GM21723 (cell line): ENCODE measurements at regions not wholly inside any gene's neighbourhood (a gene's known extent, or its start where the extent isn't known, plus 50 kb on each side); places are given as distances from the start of the nearest gene placed in this dataset.

ENCODE experiments used
- ATAC-seq: cut with Tn5 transposase; IDR thresholded peaks from one replicate; pipeline ENCODE4 v1.9.1; 2021; ENCODE audit warnings: mild to moderate bottlenecking, moderate library complexity; ENCODE audit not compliant: unreplicated experiment

DNA sequence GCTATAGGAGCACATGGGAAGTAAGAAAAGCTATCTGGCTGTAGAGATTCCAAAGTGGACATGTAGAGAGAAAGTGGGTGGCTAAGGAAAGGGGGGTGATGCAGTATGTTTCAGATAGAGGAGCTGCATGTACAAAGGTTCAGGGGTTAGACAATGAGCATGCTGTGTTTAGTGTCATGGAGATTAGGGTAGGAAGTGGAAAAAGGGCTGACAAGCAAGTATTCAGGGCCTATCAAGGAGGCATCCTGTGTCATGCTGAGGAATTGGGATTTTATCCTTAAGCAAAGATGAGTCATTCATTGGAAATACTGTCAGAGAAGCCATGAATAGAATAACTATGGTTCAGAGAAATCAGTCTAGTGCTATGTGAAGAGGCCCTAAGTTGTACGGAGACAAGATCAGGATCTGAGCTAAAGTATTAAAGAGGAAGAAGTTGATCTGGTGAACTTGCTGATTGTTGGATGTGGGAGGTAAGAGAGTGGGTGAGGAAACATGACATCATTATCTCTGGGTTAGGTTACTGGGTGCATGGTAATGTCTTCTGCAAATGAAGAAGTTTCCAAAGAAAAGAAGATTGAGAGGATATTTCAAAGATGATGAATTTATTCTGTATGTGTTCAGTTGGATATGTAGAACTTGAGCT lies 176.7 kb upstream of the GOLIM4 start:
- ATAC-seq, result no peak

DNA sequence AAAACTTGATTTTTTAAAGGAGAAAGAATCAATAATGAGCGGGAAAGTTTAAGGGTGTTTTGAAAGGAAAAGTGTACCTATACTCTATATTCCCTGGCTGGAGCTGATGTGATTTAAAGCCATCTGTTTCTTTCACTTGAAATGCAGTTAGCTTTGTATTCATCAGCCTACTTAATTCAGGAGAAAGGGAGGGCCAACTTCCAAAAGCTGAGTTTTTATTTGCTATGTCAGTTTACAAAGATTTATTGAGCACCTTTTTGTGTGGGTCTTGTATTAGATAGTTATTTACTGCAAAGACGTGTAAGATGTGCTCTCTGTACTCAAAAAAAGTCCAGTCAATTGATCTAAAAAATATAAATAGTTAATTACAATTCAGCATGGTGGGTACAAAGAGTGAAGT lies 176.2 kb upstream of the GOLIM4 start:
- no peak for ATAC-seq

GRCh38 chr3:168269001-168269400 lies 173.3 kb upstream of the GOLIM4 start:
- ATAC-seq, result no peak

DNA sequence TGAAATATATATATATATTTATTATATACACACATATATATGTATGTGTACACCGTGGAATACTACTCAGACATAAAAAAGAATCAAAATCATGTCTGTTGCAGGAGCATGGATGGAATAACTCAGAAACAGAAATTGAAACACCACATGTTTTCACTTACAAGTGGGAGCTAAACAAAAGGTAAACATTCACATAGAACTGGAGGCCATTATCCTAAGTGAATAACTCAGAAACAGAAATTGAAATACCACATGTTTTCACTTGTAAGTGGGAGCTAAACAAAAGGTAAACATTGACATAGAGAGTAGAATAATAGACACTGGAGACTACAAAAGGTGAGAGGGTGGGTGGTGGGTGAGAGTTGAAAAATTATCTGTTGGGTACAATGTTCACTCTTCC lies 171.5 kb upstream of the GOLIM4 start:
- ATAC-seq, result no peak

- no peak for ATAC-seq
Observed at GRCh38 chr3:168266335-168266734, 170.6 kb upstream of the GOLIM4 start.

DNA sequence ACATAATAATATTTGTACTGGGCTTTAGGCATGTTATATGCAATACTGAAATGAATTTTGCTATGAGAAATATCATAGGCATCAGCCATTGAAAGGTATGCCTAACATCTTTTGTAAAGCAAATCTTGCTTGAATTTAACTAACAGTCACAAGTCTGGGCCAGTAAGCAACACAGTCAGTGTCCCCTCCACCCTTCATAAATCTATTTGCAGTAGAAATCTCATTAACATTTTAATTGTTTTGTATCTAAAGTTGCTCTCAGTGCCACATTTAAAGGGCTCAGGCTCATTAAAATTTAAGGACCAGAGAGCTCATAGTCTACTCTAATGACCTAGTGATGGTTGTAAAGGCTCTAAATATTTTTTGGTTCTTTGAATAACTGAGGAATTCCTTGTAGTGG lies 167.2 kb upstream of the GOLIM4 start:
- ATAC-seq, result no peak

- no peak for ATAC-seq
Observed at GRCh38 chr3:168260859-168261258, 165.1 kb upstream of the GOLIM4 start.

DNA sequence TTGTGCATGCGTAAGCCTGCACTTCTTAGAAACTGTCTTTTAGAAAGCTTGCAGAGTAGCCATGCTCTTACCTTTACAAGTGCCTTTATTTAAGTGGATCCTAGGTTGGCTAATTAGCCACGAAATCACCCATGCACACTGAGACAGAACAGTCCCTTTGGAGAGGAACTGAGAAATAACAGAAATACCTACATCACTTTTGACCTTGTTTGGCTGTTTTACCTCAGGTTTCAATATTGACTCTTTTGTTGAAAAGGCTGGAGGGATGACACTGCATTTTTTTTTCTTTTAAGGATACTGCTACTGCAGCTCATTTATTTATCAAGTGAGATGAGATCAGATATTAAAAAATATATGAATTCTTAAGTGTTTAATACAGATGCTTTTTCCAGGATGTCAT lies 155.6 kb upstream of the GOLIM4 start:
- peak; percentile 50 for ATAC-seq

DNA sequence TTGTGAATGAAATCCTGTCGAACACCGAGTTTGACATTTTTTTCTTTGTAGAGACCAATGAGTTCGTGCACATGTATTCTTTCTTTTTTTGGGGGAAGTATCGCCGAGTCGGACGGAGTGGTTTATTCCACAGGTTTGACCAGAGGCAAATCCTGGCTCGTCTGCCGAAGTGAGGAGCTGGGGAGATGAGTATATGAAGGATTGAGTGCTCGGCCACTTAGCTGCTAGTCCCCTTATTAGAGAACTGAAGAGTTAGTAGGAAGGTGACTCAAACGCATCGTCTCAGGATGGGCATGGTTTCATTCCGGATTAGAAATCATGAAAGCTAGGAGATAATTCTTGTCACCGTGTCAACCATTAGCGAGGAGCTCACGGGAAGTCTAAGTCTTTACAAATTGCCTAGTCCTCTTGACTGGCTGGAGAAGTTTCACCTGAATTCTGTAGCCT lies 154.7 kb upstream of the GOLIM4 start:
- ATAC-seq, result peak; percentile 17

GRCh38 chr3:168249550-168250414 lies 154.1 kb upstream of the GOLIM4 start:
- peak; percentile 80 for ATAC-seq

GRCh38 chr3:168249205-168249549 lies 153.5 kb upstream of the GOLIM4 start:
- ATAC-seq, result no peak

GRCh38 chr3:168248383-168249204 lies 152.9 kb upstream of the GOLIM4 start:
- ATAC-seq, result peak; percentile 15

GRCh38 chr3:168241156-168241555 lies 145.4 kb upstream of the GOLIM4 start:
- ATAC-seq, result no peak

- ATAC-seq, result no peak
Observed at GRCh38 chr3:168239287-168239686, 143.6 kb upstream of the GOLIM4 start.

DNA sequence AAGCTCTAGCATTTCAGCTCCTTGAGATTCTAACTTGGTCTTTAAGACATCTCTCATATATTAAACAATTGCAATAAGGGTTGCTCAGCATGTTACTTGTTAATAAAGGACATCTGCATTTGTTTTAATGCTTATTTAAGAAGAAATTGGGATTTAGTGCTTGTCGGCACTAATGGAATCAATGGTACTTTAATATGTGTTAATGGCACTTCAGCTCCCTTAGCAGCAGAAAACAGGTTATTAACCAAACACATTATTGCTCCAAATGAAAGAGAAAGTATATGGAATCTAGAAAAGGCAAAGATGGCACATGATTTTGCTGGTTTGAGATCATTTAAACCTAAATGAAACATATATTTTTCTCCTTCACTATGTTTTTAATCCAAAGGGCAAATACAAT lies 137.3 kb upstream of the GOLIM4 start:
- ATAC-seq, result no peak

- ATAC-seq, result no peak
Observed at GRCh38 chr3:168223085-168223484, 127.4 kb upstream of the GOLIM4 start.

DNA sequence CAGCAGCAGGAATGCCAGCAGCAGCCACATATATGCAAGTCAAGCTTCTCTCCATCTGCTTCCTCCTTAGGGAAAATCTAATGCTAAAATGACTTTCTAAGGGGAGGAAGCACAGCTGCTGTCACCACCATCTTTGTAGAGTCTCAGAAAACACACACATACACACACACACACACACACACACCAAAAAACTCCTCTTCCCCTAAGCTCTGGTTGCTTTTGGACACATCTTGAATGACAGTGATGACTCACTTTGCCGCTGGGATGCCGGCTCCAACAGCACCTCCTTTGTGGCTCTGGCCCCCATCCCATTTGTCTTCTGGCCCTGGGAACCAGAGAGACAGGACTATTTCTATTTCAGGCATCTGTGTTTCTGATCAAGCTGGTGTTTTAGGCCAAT lies 124.8 kb upstream of the GOLIM4 start:
- ATAC-seq, result no peak

GRCh38 chr3:168219530-168219929 lies 123.8 kb upstream of the GOLIM4 start:
- no peak for ATAC-seq

GRCh38 chr3:168218600-168218999 lies 122.9 kb upstream of the GOLIM4 start:
- ATAC-seq, result no peak

DNA sequence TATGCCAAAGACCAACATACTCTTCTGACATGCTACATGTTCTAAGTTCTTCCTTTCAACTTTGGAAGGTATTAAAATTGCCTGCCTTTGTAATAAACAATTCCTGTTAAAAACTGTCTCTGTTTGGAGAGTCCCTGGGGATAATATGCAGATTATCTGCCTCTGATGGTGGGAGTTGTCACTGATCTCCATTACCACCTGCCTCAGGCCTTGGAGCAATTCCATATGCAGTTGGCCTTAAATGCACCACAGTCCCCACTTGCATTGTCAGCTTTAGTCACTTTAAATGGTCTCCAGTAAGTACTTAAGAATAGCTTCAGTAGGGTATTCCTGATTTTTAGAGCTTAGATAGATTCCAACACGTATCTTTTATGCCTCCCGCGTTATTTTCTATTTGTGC lies 121.1 kb upstream of the GOLIM4 start:
- ATAC-seq, result no peak

DNA sequence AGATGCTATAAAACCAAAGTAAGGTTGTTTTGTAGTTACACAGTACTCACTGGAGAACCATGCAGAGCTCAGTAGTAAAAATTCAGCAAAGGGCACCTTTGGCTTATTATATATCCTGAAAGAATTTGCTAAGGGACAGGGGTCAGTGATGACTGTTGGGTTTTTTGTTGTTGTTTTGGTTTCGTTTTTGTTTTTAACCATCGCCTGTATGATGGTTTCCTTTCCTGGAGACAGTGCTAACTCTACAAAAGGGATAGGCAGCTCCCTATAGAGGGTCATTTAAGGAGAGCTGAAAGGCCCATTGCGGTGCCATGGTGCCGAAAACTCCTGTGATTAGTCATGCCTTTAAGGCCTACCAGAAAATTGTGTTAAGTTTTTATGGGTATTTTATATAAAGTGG lies 118.2 kb upstream of the GOLIM4 start:
- ATAC-seq, result peak; percentile 91
